Panc1 (cell line): ENCODE measurements at regions not wholly inside any gene's neighbourhood (a gene's known extent, or its start where the extent isn't known, plus 50 kb on each side); places are given as distances from the start of the nearest gene placed in this dataset.

Experiments used
- ATAC-seq: fragments of 200-7000 bp; cut with Tn5 transposase; 2 replicates; pipeline ENCODE4 v1.9.1; 2020; ENCODE audit warnings: mild to moderate bottlenecking, moderate library complexity
- BruUV-seq: library from RNA; stranded (reverse); fragments of 400-500 nt; replicated peaks from 2 replicates; lab custom pipeline; 2021; lab: Mats Ljungman, UMichigan
- CTCF ChIA-PET: fragments of 300-600 bp; sonication (Branson Sonifier 250); formaldehyde crosslinking; loops from one replicate; lab custom pipeline; 2022; ENCODE audit warnings: antibody characterized with exemption; lab: Charles Lee
- POLR2A ChIA-PET: fragments of 300-600 bp; sonication (Branson Sonifier 250); formaldehyde crosslinking; loops from one replicate; lab custom pipeline; 2022; ENCODE audit warnings: antibody characterized with exemption; lab: Charles Lee
- DNase-seq: peaks from one replicate; pipeline ENCODE4 v3.0.0-alpha.2; 2010; ENCODE audit warnings: low read depth, low spot score
- H3K27ac ChIP-seq: 2 replicates; pipeline ENCODE4 v1.5.1; 2011; ENCODE audit warnings: mild to moderate bottlenecking, low read length, inconsistent platforms
- H3K27me3 ChIP-seq: fragments of 200-500 bp; sonication (Bioruptor generic); 2 replicates; pipeline ENCODE4 v1.6.0; 2014; ENCODE audit warnings: low read length, inconsistent platforms; ENCODE audit not compliant: control insufficient read depth, insufficient read depth
- H3K36me3 ChIP-seq: fragments of 200-500 bp; sonication (Bioruptor generic); 2 replicates; pipeline ENCODE4 v1.5.1; 2014; ENCODE audit warnings: inconsistent platforms, mild to moderate bottlenecking, low read length, moderate library complexity; ENCODE audit not compliant: control insufficient read depth, insufficient read depth
- H3K4me1 ChIP-seq: 2 replicates; pipeline ENCODE4 v1.5.1; 2011; ENCODE audit warnings: inconsistent platforms, mild to moderate bottlenecking, low read length, moderate library complexity; ENCODE audit not compliant: control insufficient read depth, insufficient read depth
- H3K4me3 ChIP-seq, 2 experiments: 2 replicates each; pipeline ENCODE4 v1.5.1; 2011 to 2012; ENCODE audit warnings: low read depth in 2 of 2, low read length in 2 of 2, mild to moderate bottlenecking in 2 of 2, inconsistent platforms in 1 of 2, moderate library complexity in 1 of 2
- H3K9me3 ChIP-seq: fragments of 200-500 bp; sonication (Bioruptor generic); 2 replicates; pipeline ENCODE4 v1.5.1; 2014; ENCODE audit warnings: low read depth, mild to moderate bottlenecking, inconsistent platforms, low read length, moderate library complexity; ENCODE audit not compliant: control insufficient read depth, insufficient read depth
- CTCF ChIP-seq: fragments of 450-650 bp; IDR thresholded peaks from 2 replicates; pipeline ENCODE4 v1.5.1; 2017; ENCODE audit warnings: mild to moderate bottlenecking
- POLR2AphosphoS5 ChIP-seq: IDR thresholded peaks from 2 replicates; pipeline ENCODE4 v1.6.1; 2012; ENCODE audit warnings: mild to moderate bottlenecking, low read depth, low read length, moderate library complexity
- SIN3A ChIP-seq: IDR thresholded peaks from 2 replicates; pipeline ENCODE4 v1.6.1; 2012; ENCODE audit warnings: low read depth, mild to moderate bottlenecking, low read length, moderate library complexity, borderline replicate concordance; ENCODE audit not compliant: insufficient read depth
- TCF7L2 ChIP-seq: IDR thresholded peaks from 2 replicates; pipeline ENCODE4 v1.6.1; 2011; ENCODE audit warnings: mild to moderate bottlenecking, low read depth, low read length, inconsistent platforms
- in situ Hi-C: cut with HindIII; loops from 2 replicates; pipeline ENCODE4 v1.10.0; 2016; ENCODE audit warnings: low sequenced_read_pairs, low pct_unique_long_range_greater_than_20kb
- intact Hi-C: fragments of 100-400 bp; cut with micrococcal nuclease; formaldehyde crosslinking; loops from one replicate; pipeline ENCODE4 v1.10.0; 2022; ENCODE audit not compliant: unreplicated experiment
- TF ChIP-seq, protein P1 (sequence below), 2 experiments: IDR thresholded peaks; 2 replicates each; pipeline ENCODE4 v1.6.1; 2011 to 2012; ENCODE audit warnings: low read depth in 2 of 2, control low read depth in 1 of 2, low read length in 1 of 2, mild to moderate bottlenecking in 1 of 2, moderate library complexity in 1 of 2; ENCODE audit not compliant: insufficient read depth in 1 of 2

DNA sequence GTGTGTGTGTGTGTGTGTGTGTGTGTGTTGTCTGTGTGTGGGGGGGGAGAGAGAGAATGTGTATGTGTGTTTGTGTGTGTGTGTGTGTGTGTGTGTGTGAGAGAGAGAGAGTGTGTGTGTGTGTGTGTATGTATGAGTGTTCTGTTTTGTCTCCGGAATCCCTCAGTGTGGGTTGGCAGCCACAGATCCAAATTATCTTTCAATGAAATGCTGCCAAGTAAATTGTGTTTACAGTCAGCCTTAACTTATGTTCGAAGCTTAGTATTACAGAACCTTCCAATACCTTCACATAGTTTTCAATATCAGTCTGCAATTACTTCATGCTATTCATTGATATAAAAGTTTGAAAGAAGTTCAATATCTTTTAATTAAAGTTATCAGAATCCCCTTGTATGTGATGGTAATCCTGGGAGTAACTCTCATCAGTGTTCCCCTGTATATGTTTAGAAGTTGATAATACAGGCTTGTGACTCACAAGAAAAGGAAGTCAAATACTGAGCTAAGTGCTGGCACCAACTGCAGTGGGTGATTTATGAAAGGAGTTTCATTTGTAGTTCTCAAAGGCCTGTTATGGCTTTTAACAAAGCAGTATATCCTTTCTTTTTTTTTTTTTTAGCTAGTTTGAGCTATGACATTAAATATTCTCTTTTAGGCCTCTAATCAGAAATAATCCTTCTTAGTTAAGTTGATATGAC lies 51.6 kb upstream of the HTR2C start:
- Histone ChIP-seq H3K4me1 (no peaks in the 10 kb centered on the region), H3K9me3 (no peaks in the 10 kb centered on the region), H3K27me3 (no peaks in the 10 kb centered on the region), H3K36me3 (no peaks in the 10 kb centered on the region), H3K4me3 (no peak overlapping the region), H3K27ac (no peak overlapping the region)
- ChIA-PET POLR2A (interaction anchor here (0.6 kb wide), 1 partner anchor 431 kb away, joined by 4 read pairs; no protein-coding TSS in a partner anchor), CTCF (interaction anchor here (0.5 kb wide), 1 partner anchor 264 kb away, joined by 3 read pairs; no protein-coding TSS in a partner anchor)
- in situ Hi-C loops (no loop called here), intact Hi-C loops (no loop called here)
- BruUV-seq, result no TSS peak
- TF ChIP-seq SIN3A (no peak), POLR2AphosphoS5 (no peak), TCF7L2 (no peak), CTCF (no peak)
- TF ChIP-seq, protein P1, sequence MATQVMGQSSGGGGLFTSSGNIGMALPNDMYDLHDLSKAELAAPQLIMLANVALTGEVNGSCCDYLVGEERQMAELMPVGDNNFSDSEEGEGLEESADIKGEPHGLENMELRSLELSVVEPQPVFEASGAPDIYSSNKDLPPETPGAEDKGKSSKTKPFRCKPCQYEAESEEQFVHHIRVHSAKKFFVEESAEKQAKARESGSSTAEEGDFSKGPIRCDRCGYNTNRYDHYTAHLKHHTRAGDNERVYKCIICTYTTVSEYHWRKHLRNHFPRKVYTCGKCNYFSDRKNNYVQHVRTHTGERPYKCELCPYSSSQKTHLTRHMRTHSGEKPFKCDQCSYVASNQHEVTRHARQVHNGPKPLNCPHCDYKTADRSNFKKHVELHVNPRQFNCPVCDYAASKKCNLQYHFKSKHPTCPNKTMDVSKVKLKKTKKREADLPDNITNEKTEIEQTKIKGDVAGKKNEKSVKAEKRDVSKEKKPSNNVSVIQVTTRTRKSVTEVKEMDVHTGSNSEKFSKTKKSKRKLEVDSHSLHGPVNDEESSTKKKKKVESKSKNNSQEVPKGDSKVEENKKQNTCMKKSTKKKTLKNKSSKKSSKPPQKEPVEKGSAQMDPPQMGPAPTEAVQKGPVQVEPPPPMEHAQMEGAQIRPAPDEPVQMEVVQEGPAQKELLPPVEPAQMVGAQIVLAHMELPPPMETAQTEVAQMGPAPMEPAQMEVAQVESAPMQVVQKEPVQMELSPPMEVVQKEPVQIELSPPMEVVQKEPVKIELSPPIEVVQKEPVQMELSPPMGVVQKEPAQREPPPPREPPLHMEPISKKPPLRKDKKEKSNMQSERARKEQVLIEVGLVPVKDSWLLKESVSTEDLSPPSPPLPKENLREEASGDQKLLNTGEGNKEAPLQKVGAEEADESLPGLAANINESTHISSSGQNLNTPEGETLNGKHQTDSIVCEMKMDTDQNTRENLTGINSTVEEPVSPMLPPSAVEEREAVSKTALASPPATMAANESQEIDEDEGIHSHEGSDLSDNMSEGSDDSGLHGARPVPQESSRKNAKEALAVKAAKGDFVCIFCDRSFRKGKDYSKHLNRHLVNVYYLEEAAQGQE (IDR thresholded peaks at IDR 0.05; ENCODE audit: insufficient read depth in 1 of 2, low read depth in 2 of 2, low read length in 1 of 2), result no peak
- no peak for ATAC-seq
- DNase-seq, result no peak
